HG03469 (cell line): ENCODE measurements at regions not wholly inside any gene's neighbourhood (a gene's known extent, or its start where the extent isn't known, plus 50 kb on each side); places are given as distances from the start of the nearest gene placed in this dataset.
"Not testable (repeated sequence)": the region's sequence is repeated elsewhere in the genome, so short reads cannot be mapped to it uniquely, and the experiment has no call there.

Experiments
- ATAC-seq: cut with Tn5 transposase; IDR thresholded peaks from one replicate; pipeline ENCODE4 v1.9.1; 2021; ENCODE audit warnings: mild to moderate bottlenecking, moderate library complexity, moderate number of reproducible peaks; ENCODE audit not compliant: unreplicated experiment

- no peak for ATAC-seq
Measured at GRCh38 chr3:174442302-174442682, 416.8 kb upstream of the NAALADL2 start.

GRCh38 chr3:174444391-174444790, 414.7 kb upstream of the NAALADL2 start:
- no peak for ATAC-seq

DNA sequence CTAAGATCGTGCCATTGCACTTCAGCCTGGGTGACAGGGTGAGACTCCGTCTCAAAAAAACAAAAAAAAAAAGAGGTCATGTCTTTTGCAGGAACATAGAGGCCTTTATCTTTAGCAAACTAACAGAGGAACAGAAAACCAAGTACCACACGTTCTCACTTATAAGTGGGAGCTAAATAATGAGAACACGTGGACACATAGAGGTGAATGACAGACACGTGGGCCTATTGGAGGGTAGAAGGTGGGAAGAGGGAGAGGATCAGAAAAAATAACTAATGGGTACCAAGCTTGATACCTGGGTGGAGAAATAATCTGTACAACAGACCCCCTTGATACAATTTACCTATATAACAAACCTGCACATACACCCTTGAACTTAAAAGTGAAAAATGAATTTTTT, 401.4 kb upstream of the NAALADL2 start:
- no peak for ATAC-seq

DNA sequence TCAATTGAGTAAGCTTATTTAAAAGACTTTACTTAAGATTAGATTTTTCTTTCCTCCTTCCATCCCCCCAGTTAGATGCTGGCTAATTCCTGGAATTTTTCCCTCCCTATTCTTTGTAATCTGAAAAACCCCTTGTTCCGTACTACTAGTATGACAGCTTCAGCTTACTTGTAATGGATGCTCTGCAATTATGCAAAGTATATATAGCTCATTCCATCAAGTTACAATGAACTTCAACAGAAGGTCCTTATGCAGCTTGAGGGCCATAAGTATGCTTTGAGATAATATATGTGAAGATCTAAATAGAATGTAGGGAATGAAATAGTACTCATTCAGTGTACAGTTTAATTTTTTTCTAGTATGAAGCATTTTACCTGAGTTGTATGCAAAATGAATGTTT, 398.3 kb upstream of the NAALADL2 start:
- no peak for ATAC-seq

DNA sequence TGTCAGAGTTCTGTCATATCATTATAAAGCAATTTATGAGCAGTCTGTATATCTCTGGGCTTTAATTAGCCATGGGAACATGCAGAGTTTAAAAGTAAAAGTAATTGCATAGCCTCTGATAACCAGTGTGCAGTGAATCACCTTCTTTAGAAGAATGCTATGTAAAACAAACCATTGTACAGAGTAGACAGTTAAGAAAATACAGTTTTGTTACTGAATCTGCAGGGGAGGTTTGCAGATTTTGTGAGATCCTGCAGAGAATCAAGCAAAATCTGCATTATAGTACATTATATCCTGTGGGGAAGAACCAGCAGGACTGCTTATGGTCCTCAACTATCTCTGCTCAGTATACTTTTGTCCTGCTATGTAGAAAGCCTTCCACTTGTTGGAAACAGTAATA, 396.2 kb upstream of the NAALADL2 start:
- no peak for ATAC-seq

- no peak for ATAC-seq
Measured at GRCh38 chr3:174465177-174465576, 394.0 kb upstream of the NAALADL2 start.

DNA sequence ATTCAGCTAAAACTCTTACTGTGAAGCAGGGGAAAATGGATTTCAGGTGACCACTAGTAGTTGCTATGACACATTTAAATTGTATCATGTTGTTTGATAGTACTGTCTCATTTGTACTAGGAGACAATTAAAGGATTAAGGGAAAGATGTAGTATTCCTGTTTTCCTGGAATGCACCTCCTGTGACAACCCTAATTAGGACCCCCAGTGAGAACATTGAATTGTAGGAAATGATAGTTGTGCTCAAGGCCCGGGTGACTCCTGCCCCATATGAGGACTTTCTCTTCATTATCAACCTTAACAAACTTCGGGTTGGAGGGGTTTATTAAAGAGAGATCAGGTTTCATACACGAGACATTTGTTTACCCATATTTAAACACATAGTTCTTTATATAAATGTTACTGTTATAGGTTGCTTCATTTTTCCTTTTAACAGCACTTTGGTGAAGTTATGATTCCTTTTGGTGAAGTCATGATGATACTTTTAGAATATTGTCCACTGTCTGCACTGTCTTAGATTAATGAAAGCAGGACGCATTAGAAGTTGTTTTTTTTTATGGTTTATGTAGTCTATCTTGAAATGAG, 392.6 kb upstream of the NAALADL2 start:
- no peak for ATAC-seq

- ATAC-seq: no peak
Measured at GRCh38 chr3:174477491-174477890, 381.6 kb upstream of the NAALADL2 start.

DNA sequence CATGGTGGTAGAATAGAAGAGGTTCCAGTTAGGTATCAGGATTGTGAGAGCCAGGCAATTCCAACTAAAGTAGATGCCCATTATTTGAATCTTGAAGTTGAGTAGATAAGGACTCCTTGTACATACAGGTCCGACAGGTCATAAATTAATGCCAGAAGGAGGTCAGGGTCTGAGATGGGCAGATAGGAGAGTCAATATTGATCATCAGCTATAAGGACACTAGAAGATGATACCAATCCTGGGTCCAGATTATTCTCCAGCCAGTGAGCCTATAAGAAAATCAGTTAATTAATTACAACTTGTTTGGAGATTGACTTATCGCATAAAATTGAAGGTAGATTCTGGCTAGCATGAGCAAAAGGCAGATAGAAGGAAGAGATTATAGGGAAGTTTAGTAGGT, 378.4 kb upstream of the NAALADL2 start:
- ATAC-seq: no peak

DNA sequence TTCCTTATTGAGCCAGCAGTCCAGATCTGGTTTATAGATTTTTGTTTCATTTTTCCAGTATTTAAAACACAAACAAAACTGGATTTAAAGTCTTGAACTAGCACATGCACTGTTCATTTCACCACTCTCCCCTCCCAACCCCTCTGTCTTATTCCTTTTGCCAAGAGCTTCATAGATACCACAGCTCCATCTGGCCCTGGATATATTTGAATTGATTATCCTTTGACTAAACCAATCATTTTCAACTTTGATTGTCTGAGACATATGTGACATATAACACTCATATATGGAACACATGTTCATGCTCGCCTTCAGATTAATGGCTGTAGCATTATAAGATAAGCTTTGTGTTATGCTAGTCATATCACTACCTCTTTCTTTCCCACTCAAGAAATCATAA, 376.6 kb upstream of the NAALADL2 start:
- no peak for ATAC-seq

DNA sequence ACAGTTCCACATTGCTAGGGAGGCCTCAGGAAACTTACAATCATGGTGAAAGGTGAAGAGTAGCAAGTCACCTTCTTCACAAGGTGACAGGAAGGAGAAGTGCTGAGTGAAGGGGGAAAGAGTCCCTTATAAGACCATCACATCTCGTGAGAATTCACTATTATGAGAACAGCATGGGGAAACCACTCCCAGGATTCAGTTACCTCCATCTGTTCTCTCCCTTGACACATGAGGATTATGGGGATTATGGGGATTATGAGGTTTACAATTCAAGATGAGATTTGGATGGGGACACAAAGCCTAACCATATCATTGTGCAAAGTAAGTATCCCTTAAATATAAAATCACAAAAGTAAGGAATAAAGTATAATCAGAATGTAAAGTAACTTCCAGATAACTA, 375.9 kb upstream of the NAALADL2 start:
- no peak for ATAC-seq

- not testable (repeated sequence) for ATAC-seq
Measured at GRCh38 chr3:174483856-174484255, 375.3 kb upstream of the NAALADL2 start.

DNA sequence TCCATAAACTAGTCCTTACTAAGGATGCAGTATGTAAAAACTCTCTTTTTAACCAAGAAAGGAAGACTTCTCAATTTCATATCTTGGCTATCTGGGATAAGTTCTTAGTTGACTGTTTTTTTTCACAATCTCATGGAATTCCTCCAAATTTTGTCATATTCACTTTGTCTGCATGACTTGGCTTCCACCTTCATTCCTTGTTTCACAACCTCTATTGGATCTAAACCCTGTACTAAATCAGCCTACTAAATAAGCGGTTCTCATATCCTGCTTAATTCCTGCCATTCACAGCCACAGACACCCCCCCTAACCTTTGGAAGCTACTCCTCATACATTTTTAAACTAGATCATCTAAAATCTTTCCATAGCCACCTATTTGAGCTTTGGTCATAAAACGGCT, 370.6 kb upstream of the NAALADL2 start:
- no peak for ATAC-seq

DNA sequence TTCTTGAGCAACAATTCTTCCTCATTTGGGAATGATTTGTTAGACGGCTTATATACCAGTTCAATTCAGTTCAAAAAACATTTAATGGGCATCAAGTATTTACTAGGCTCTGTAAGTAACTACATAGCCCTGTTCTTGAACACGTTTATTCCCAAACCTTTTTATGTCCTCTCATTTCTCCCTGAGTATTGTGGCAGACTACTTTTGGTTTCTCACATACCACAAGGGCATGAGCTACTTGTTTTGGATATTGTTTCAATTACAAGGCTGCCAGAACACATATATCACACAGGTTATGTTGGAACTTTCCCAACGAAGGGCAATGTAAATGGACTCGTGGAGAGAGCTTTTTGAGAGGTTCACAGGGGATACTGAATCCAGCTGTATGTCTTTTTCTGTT, 363.8 kb upstream of the NAALADL2 start:
- no peak for ATAC-seq

DNA sequence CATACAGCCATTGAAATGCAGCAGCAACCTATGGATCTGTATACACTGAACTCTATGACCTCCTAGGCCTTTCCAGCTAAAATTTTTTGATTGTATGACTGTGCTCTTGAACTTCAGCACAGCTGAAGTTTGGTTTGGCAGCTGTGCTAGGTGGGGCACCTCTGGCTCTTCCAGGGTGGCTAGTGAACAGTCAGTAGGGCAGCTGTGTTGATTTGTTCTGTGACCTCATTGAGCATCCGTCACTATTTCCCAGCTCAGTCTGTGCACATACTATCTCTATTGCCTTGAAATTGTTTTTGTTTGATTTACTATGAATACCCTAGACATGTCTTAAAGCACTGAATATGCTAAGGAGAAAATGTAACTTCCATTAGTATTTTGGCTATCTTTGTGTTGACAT, 363.2 kb upstream of the NAALADL2 start:
- ATAC-seq: no peak

DNA sequence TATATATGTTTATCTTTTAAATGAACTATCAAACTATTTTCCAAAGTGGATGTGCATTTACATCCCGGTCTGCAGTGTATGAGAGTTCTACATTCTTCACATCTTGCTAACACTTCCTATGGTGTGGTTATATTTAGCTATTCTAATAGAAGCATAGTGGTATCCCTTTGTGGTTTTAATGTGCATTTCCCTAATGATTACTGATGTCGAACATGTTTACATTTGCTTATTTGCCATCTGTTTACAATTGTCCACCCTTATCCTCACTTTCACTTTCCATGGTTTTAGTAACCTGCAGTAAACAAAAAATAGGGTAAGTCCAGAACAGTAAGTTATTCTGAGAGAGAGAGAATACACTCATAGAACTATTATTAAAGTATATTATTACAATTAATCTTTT, 360.5 kb upstream of the NAALADL2 start:
- no peak for ATAC-seq

DNA sequence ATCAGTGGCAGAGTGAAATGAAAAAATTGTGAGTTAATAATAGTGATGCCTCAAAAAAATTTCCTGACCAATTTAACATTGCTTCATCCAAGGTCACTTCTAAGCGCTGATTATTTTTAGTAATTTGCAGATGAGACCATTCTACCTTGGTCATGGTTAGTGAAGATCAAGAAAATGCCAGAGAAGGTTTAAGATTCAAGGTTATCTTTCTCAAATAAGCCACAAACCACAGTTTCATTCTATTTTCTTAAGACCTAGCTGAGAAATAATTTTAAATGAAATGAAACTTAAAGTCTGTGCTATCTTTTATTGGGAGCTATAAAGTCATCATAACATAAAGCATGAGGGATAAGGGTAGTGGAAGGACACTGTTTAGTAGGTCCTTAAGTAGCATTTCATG, 353.9 kb upstream of the NAALADL2 start:
- no peak for ATAC-seq

- ATAC-seq: no peak
Measured at GRCh38 chr3:174524203-174524602, 334.9 kb upstream of the NAALADL2 start.

- no peak for ATAC-seq
Measured at GRCh38 chr3:174529298-174529697, 329.8 kb upstream of the NAALADL2 start.

- no peak for ATAC-seq
Measured at GRCh38 chr3:174531262-174531982, 327.7 kb upstream of the NAALADL2 start.

GRCh38 chr3:174532216-174532615, 326.9 kb upstream of the NAALADL2 start:
- ATAC-seq: no peak

- ATAC-seq: no peak
Measured at GRCh38 chr3:174532776-174533175, 326.4 kb upstream of the NAALADL2 start.

DNA sequence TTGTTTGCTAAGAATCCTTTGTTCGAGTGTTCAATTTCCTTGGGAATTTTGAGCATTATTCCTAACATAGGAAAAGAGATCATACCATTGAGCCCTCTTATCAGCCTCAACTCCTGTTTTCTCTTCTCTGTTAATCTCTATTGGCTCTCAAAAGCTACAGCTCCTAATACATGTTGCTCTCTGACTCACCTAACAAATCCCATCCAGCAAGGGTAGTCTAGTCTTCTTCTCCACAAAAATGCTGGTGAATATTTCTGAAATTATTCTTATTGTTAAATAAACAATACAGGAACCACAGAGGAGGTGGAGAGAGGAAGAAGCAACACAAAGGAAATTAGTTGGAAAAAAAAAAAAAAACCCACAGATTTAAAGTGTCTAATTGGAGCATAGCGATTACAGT, 325.8 kb upstream of the NAALADL2 start:
- no peak for ATAC-seq
